ENCODE measurements at regions not wholly inside any gene's neighbourhood (a gene's known extent, or its start where the extent isn't known, plus 50 kb on each side); places are given as distances from the start of the nearest gene placed in this dataset.

DNA sequence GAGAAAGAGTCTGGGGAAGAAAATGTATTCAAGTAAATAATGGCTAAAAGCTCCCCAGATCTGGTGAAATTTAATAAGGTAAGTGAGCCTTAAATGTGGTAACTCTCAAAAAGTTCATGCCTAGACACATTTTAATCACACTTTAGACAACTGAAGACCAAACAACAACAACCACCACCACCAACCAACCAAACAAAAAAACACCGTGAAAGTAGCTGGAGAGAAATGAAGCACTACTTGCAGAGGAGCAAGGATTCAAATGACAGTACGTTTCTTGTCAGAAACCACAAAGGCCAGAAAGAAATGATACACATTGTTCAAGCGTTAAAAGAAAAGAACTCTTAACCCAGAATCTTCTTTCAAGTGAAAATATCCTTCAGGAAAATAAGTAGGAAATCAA lies 208.3 kb downstream of the MYRFL start:
- no peak for TF ChIP-seq CTCF (IDR thresholded peaks at IDR 0.05; ENCODE audit: extremely low read depth, insufficient read depth, missing control alignments)
- in situ Hi-C loops (cut with MboI; ENCODE audit: low pct_unique_long_range_greater_than_20kb, low sequenced_read_pairs, unreplicated experiment) = no loop called here

DNA sequence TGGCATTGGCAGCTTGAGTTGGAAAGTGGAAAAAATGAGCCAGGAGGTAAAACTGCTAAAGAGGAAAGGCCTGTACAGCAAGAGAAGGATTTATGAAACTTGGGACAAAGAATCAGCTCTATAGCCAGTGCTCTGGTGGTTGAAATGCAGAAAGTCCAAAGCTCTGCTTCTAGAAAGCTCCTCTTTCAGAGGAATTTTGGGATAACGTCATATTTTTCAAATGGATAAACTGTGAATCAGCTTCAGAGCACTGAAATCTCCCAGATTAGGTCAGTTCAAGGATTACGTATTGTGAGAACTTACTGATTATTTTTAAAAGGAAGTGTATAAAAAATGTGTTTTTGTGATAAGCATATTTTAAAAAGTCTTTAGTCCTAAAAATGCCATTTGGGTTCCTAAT lies 203.1 kb upstream of the CNOT2 start:
- TF ChIP-seq CTCF (IDR thresholded peaks at IDR 0.05; ENCODE audit: extremely low read depth, insufficient read depth, missing control alignments) = no peak
- DNase-seq (ENCODE audit: low spot score) = no peak
- in situ Hi-C loops (cut with MboI; ENCODE audit: low pct_unique_long_range_greater_than_20kb, low sequenced_read_pairs, unreplicated experiment) = no loop called here

More for the DNA sequence above, 208.3 kb downstream of the MYRFL start:
- no peak for DNase-seq (ENCODE audit: low spot score)

GRCh38 chr12:70042675-70043074 lies 200.6 kb upstream of the CNOT2 start:
- TF ChIP-seq CTCF (IDR thresholded peaks at IDR 0.05; ENCODE audit: extremely low read depth, insufficient read depth, missing control alignments) = no peak
- in situ Hi-C loops (cut with MboI; ENCODE audit: low pct_unique_long_range_greater_than_20kb, low sequenced_read_pairs, unreplicated experiment) = no loop called here
- DNase-seq (ENCODE audit: low spot score) = no peak

DNA sequence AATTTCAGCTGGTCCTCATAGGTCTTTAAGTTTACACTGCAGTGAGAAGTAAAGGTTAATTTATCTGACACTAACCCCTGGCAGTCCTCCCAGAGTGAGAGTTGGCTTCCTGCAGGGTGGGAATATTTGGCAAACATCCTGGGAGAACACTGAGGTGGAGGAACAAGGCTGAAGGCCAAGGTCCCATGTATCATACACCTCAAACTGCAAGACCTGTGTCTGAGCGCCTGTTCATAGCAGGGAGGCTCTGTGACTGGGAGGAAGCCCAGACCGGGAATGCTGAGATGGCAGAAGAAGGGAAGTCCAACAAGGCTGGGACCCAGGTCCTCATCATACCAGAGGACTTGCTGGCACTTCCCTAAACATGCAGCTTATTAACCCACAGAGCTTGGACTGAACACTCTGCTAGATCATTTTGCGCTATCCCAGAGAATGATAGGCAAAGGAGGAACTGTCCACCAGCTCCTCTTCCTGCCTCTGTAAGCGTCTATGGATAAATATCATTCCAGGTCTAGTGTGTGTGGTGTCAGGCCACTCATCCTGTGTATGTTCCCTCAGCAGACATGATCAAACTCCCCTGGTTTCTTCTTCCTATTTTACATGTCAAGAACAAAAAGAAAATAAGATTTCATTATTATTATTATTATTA lies 199.6 kb upstream of the CNOT2 start:
- no peak for TF ChIP-seq CTCF (IDR thresholded peaks at IDR 0.05; ENCODE audit: extremely low read depth, insufficient read depth, missing control alignments)
- in situ Hi-C loops (cut with MboI; ENCODE audit: low pct_unique_long_range_greater_than_20kb, low sequenced_read_pairs, unreplicated experiment) = no loop called here
- no peak for DNase-seq (ENCODE audit: low spot score)

DNA sequence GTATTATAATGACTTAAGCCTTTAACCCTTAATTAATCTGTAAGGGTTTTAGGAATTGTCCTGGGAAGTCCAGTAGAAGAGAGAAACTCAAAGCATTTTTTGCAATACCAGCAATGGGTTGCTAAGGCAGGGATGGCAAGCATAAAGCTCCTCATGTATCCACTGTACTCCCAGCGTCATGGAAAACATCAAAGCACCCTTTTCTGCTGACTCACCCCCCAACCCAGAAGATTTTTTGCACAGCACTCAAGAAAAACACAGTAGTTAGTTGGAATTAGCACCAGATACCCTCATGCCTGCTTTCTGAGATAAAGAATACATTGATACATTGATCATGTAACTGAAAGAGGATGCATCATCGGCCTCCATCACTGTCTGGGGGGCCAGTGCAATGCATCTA lies 199.1 kb upstream of the CNOT2 start:
- TF ChIP-seq CTCF (IDR thresholded peaks at IDR 0.05; ENCODE audit: extremely low read depth, insufficient read depth, missing control alignments) = no peak
- no peak for DNase-seq (ENCODE audit: low spot score)
- in situ Hi-C loops (cut with MboI; ENCODE audit: low pct_unique_long_range_greater_than_20kb, low sequenced_read_pairs, unreplicated experiment) = no loop called here

DNA sequence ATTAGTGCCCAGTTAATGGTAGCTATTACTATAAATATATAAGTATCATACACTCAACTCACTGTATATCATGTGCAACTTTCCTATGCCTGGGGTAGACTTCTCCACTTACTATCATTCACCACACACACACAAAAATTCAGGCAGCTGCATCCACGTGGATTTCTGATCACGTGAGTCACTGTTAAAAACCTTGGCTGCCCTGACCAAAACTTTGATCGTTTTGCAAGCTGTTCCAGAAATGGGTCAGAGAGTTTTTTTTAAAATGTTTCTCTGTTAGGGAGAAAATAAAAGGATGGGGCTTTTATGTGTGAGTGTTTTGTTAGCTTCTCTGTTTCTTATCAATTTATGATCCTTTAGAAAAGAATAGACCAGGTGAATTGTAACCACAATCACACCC lies 198.2 kb upstream of the CNOT2 start:
- DNase-seq (ENCODE audit: low spot score) = no peak
- no peak for TF ChIP-seq CTCF (IDR thresholded peaks at IDR 0.05; ENCODE audit: extremely low read depth, insufficient read depth, missing control alignments)
- in situ Hi-C loops (cut with MboI; ENCODE audit: low pct_unique_long_range_greater_than_20kb, low sequenced_read_pairs, unreplicated experiment) = no loop called here

Data from GM13977 (cell line).